Adrenal gland (tissue), 5 donors: ENCODE measurements at regions not wholly inside any gene's neighbourhood (a gene's known extent, or its start where the extent isn't known, plus 50 kb on each side); places are given as distances from the start of the nearest gene placed in this dataset.

ENCODE experiments used
- CTCF ChIP-seq, 6 experiments: fragments of 450-650 bp in 4 of 6; fragments of 200-600 bp in 2 of 6; sonication (generic) in 1 of 6; IDR thresholded peaks; 1 replicate in 5 of 6; 2 replicates in 1 of 6; pipeline versions ENCODE4 v1.5.1 to v1.8.0; 2016 to 2021; ENCODE audit warnings: antibody characterized with exemption in 6 of 6, mild to moderate bottlenecking in 2 of 6, moderate library complexity in 1 of 6
- POLR2A ChIP-seq, 2 donors: fragments of 450-650 bp; IDR thresholded peaks; one replicate each; pipeline ENCODE4 v1.6.1; 2017; ENCODE audit warnings: antibody characterized with exemption in 2 of 2, mild to moderate bottlenecking in 2 of 2, moderate library complexity in 1 of 2
- donor health status: DM: no; HTN: no; CAD: no.

- no peak for TF ChIP-seq CTCF (IDR thresholded peaks at IDR 0.05)
- TF ChIP-seq POLR2A (IDR thresholded peaks at IDR 0.05) = no peak
Observed at GRCh38 chr10:30763918-30764317, 134.4 kb upstream of the LYZL2 start.
